ENCODE measurements at regions not wholly inside any gene's neighbourhood (a gene's known extent, or its start where the extent isn't known, plus 50 kb on each side); places are given as distances from the start of the nearest gene placed in this dataset.
A peak's percentile ranks its signal among the peaks of the same experiment; 100 is the strongest.

DNA sequence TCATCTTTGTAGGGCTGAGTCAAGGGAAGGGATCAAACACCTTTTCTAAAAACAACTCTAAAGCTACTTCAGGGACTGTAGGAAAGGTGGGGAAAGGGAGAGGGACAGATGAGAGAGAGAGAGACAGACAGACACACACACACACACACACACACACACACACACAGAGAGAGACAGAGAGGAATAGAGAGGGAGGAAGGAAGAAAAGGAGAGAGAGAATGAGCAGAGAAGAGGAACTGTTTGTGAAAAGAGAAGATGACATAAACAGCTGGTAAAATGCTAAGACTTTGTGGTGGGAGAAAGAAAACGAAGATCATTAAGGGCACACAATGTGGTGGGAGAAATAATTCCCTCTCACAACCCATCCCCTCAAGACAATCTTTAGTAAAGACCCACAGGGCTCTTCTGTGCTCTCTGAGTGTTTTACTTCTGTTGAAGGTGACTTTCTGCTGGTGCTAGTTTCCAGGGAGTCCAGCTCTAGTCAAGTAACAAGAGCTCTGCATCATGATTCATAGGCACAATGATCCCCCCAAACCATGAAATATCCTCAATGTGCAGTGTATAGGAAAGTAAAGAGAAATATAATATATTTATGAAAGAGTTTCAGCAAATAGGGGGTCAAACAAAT is 77.2 kb upstream of the STK17B start:
- no peak for DNase-seq (ENCODE audit: low spot score)

DNA sequence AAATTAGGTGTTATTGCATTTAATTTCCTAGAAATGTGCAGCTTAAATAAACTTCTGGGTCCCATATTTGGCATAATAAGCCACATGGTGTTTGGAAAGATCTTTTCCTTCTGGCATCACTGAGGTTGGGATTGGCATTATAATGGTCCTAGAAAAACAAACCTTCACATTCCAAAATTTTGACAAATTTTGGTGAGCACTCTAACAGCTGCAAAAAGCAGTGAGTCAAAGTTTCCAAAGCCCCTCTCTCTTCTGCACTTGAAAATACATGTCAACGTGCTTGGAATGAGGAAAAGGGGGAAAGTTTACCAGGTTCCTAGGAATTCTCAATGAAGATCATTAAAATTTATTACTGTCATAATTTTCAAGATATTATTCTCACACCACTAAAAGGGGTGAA is 77.8 kb upstream of the STK17B start:
- no peak for DNase-seq (ENCODE audit: low spot score)

DNA sequence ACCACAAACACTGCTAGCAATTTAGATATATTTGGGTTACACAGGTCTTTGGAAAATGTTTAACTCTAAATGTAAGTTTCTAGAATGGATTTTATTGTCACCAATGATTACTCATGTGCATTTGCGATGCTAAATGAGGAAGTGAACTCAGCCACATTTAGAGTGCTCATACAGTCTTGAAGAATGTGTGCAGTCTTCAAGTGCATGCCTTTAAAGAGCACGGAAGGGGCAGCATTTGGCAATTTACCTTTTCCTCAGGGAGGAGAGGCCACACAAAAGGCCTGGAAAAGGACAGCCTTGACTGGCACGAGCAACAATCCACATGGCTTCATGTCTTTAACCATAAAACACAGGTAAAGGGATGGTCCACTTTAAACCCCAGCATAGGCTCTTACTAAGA is 78.5 kb upstream of the STK17B start:
- no peak for DNase-seq (ENCODE audit: low spot score)

DNA sequence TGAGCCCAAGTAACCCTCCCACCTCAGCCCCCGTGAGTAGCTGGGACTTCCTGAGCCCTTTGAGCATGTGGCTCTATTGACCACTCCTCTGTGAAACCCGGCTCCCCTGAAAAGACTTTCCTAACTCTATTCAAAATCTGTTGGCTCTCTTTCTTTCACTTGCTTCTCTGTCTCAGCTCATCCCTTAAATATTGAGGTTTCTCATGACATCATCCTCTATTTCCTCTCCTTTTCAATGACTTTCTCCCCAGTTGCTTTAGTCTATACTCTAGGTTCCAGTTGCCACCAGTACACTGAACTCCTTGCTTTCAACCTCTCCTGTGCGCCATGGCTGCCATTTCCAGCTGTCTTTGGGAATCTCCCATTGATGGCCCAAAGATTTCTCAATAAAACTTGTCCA is 79.8 kb upstream of the STK17B start:
- no peak for DNase-seq (ENCODE audit: low spot score)

DNA sequence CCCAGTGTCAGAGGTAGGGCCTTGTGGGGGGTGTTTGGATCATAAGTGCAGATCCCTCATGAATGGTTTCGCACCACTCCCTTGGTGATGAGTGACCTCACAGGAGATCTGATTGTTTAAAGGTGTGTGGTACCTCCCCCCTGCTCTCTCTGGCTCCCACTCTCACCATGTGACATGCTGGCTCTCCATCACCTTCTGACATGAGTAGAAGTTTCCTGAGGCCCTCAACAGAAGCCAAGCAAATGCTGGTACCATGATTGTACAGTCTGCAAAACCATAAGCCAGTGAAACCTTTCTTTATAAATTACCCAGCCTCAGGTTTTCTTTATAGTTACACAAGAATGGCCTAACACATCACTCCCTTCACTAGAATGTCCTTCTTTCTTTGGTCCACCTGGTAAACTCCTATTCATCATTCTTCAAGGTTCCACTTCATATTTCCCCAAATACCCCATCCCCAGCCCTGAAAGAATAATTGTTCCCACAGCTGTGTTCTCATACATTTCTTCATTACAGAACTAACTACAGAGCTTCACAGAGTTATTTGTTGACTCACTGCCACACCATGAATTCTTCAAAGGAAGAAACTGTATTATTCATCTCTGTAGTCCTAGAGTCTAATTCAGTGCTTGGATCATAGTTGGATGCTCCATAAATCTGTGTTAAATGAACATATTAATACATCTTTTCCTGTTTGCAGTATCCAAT is 81.2 kb upstream of the STK17B start:
- no peak for DNase-seq (ENCODE audit: low spot score)

DNA sequence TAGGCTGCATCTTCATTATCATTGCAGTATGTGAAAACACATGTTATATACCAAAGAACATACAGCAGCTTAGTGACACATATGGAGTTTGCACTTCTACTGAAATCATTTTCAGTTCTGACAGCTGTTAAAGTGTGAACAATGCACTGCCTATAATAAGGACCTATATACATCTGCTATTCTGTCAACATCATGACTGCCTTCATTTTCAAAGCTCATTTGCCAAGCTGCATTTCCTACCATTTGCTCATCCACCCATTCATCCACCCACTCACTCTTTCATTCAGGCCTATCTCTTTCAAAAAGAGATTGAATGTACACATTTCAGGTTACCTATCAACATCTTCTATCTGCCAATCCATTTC is 81.7 kb upstream of the STK17B start:
- no peak for DNase-seq (ENCODE audit: low spot score)

DNA sequence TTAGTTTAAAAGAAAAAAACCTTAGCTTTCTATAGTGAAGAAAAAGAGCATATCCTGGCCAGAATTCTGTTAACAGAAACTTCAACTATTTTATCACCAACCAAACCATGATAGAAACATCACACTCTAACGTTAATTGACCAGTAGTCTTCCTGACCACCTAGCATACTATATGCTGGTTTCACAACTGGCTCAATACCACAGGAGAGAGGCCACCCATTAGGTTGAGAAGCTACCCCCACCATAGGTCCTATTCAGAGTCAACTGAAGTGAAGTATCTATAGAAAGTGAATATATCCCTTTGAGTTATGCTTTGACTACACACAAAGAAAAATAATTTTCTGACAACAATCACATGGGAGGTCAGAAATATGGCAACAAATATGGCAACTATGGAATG is 85.2 kb upstream of the STK17B start:
- DNase-seq (ENCODE audit: low spot score): no peak

DNA sequence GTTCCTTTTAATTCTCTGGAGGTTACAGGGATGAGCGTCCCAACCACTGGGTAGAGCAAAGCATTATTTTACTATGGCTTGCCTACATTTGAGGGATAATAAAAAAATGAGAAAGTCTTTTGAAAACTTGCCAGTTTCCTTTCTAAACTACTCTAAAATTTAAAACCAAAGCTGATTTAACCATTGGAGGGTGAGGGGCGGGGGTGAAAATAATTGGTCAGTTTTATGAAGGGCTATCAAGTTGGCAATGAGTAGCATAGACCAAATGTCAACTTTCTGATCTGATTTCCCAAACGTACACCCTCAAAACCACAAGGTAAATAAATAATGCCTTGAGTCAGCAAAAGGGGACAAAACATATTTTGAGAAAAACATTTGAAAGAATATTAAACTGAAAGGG is 85.7 kb upstream of the STK17B start:
- no peak for DNase-seq (ENCODE audit: low spot score)

DNA sequence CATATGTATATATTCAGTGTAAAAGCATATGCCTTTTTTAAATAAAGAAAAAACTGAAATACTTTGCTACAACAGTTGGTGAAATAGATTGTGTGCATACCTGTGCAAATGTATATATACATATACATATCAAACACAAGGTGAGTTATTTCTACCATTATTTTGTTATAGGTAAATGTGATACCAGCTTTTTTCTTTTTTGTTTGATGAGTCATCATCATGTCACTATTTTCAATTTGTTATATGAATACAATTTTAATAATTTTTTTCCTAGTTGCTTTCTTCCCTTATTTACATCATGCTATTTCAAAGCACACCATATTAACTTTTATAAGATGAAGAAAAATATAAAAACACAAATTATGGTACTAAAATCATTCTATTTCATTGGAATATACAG is 87.0 kb upstream of the STK17B start:
- DNase-seq (ENCODE audit: low spot score): no peak

DNA sequence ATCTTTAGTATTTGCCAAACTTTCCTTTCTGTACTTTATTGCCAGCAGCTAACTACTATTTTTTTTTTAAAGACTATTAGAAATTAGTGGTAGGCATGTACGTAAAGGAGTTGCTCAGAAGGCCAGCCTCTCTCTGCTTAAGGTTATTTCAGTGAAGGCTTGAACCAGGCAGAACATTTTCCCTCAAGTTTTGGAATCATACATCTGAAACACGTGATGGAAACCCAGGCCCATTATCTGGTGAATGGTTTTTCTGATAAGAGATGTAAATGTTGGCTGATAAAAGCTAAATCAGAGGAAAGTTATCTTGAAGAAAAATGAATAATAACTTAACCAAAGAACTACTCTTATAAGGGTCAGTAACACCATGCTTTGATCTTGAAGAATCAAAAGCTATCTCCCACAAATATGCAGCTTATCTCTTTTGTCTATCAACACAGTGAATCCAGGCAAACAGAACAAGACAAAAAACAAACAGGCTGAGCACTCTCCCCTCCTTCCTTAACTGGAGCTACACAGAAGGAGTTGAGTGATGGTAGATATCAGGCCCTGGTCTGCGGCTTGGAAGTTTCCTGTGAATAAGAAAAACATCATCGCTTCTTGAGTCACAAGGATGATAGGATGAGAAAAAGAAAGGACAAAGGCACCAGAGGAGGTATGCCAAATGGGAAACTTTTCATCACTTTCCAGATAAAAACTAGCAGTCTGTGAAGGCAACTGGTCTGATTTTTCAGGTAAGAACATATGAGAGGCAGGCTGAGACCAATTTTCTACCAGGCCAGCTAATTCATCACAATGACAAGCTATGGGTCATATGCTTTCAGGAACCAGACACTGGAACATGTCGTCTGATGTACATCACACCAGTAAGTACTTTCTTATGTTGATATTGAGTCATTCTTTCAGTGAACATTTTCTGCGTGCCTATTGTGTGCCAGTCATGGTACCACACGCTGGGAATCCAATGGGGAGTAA is 88.4 kb upstream of the STK17B start:
- peak; percentile 48 for DNase-seq (ENCODE audit: low spot score)

DNA sequence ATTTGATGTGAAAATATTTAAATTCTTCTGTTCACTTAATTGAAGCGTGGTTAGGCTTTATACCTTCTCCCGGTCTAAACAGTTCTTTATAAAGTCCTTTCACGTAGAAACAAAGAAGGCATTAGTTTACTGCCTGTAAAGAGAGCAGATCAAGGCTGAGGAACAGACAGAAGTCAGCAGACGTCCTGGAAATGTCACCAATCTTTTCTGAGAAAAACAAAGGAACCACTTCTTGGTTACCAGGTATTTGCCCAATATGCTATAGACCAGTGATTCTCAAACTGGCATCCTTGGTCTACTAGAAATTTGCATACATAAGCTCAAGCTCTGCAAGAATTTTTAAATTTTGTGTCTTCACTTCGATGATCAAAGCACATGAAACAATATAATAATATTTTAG is 89.2 kb upstream of the STK17B start:
- DNase-seq (ENCODE audit: low spot score): no peak

DNA sequence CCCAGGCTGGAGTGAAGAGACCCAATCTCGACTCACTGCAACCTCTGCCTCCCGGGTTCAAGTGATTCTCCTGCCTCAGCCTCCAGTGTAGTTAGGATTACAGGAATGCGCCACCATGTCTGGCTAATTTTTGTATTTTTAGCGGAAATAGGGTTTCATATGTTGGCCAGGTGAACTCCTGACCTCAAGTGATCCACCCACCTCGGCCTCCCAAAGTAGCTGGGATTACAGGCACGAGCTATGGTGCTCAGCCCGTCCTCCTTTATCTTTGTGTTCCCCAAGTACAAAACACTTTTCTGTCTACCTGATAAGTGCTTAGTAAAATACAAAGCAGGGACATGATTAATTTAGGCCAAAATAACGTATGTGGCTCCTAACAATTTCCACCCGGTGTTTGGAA is 91.2 kb upstream of the STK17B start:
- no peak for DNase-seq (ENCODE audit: low spot score)

DNA sequence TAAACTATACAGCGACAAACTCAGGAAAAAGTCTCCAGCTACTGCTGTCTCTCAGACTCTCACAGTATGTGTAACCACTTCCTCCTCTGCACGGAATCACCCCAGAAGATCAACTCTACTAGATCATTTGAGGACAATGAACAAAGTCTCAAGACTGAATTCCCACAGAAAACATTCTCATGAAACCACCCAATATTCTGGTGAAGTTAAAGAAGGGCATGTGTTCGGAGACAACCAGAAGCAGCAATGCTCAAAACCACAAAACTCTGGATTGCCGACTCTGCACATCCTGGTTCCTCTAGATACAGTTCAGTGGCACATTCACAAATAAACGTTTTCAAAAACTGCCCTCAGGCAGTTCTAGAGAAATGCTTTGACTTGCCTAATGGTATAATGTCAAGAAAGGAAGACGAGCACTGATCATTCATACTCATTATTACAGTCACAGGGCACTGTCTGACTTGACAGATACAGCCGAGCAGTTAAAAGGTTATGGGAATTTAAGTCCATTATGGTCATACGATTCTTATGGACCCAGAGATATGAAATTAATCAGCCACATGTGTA is 91.9 kb upstream of the STK17B start:
- DNase-seq (ENCODE audit: low spot score): peak; percentile 45

DNA sequence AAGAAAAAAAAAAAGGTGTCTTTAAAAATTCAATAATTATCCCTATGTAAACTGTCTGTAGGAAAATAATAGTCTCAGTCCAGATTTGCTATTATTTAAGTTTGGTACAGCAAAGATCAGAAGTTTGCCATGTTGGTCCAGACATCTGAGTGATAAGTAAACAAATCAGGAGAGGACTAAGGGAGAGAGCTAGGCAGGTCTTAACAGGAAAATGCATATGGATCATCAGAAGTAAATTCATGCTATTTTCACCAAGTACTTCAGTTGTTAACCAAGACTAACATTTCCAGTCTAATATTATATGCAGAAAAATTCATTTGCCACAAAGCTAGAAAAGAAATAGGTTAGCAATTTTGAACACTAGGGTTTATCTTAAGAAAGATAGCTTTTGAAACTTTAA is 95.0 kb upstream of the STK17B start:
- no peak for DNase-seq (ENCODE audit: low spot score)

DNA sequence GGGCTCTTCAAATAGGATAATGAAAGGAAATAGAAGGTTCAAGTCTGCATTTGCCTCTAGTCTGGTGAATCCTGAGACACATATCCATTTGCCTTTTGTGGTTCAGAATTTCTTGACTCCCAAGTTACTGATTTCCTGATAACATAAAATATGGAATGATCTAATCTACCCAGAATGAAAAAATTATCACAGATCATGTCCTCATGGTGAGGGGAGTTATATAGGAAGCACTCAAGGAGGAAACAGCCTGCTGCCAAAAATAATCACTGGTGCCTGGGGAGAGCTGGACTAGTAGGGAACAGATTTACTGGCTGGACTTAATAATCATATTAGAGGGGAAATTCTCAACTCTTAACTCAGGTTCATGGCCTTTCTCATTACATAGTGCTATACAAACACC is 95.5 kb upstream of the STK17B start:
- no peak for DNase-seq (ENCODE audit: low spot score)

DNA sequence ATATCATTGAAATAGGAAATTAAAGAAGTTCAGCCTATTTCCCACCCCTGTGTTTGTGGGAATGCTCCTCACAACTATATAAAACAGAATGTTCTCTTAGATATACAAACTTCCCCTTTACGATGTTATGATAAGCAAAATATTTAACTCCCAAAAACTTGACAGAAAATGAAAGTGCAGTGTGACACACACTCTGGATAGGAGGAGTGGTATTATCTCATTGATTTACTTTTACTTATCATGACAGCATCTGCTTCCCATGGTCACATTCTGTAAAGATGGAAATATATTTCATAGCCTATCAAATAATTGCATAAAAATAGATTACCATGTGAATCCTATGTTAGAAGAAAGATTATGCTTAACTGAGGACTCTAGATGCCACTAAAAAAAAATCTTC is 96.6 kb upstream of the STK17B start:
- no peak for DNase-seq (ENCODE audit: low spot score)

DNA sequence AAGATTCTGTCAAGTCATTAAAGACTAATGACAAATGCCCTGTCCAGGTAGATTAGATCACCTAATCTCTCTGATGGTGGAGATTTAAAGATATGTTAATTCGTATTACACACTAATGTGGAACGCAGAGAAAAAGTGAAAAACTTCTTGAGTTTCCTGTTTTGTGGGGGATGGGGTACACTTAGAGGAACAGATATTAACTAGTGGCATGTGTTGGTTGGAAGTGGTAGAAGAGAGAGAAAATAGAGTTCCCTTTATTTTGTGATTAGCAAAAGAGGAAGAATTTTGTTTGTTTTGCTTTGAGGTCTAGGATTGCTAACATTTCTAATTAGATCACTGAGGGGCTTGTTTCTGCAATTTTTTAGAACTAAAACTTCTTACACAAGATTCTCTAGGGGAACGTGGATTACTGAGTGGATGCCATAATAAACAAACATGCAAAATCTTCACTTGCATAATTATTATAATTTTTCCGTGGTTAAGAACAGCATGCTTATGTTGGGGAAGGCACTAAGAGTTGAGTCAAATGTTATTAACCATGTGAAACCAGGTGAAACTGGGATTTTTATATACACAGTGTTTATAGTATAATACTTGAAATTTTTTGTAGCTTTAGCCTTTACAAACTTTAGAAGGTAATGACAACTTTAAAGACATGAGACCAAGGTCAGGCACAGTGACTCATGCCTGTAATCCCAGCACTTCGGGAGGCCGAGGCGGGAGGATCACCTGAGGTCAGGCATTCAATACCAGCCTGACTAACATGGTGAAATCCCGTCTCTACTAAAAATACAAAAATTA is 97.4 kb upstream of the STK17B start:
- DNase-seq (ENCODE audit: low spot score): peak; percentile 38

DNA sequence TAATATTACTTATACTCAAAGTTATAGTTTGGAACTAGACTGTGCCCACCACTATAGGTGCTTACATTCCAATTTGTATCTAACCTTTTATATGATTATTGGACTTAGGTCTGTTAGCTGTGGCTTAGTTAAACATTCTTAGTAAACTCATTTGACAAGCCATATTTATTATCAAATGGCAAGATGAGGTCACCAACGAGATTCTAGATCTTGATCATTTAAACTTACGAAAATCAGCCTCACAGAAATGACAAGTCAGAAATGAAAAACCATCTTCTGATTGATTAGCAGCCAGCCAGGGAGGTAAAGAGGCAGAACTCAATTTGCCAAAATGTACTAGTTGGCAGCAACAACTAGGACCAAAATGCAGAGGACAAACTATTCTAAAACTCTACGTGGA is 100.4 kb upstream of the STK17B start:
- DNase-seq (ENCODE audit: low spot score): no peak

DNA sequence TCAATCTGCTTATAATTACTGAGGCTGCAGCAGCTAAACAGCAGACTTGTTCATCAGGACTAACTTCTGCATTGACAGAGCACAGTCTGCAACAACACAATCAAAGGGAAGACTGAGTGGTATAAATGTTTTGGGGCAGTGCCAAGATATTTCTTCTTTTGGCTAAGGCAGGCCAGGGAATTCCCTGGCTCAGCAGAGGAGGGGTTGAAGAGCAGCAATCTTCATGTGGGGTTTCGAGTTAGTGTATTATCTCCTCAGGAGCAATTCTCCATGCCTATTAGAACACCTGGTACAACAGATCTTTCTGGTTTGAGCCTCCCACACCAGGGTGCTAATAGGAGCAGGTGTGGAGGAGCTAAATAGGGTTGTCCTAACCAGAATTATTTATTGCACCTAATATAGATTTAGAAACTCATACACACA is 103.0 kb upstream of the STK17B start:
- DNase-seq (ENCODE audit: low spot score): peak; percentile 48

DNA sequence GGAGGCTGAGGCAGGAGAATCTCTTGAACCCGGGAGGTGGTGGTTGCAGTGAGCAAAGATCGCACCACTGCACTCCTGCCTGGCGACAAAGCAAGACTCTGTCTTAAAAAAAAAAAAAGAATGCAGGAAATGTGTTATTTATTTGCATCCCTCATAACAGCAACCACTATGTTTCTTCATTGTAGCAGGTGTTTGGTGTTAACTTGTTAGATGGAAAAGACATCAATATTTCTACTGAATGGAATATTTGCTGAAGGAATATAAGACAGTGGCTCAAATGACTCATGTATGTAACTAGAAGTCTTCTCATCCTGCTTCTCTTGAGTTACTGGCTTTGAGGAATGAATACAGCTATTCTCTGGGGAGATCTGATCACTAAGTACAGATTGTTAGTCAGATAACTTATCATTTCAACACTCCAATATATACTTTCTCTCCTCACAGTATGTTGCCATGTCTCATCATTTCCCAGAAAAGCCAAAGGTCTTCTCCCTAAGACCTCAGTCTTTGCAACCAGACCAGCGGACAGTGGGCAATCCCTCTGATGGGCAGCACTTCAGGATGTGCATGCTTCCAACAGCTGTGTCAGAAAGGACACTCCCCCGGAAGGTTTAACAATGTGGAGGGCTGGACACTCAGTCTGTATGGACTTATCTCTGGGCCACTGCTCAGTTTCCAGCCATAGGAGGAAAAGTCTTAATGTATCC is 104.4 kb upstream of the STK17B start:
- peak; percentile 72 for DNase-seq (ENCODE audit: low spot score)

DNA sequence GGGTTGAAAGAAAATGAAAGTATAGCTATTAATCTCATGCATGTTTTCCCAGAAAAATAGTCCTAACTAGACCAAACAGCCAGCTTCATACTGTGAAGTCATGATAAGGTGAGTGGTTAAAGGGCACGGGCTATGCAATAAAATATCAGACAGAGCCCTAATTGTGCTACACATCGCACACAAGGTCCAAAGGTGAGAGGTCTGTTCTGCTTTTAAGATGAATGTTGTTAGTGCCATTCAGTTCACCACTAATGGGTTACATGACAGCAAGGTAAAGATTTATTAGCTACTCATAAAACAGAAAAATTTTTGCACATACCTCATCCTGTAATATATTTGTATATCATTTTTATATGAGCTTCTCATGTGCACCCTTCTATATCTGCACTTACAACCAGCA is 105.0 kb upstream of the STK17B start:
- peak; percentile 88 for DNase-seq (ENCODE audit: low spot score)

Data from HT-29 (cell line).